Right cardiac atrium (tissue), 5 donors: ENCODE measurements at regions not wholly inside any gene's neighbourhood (a gene's known extent, or its start where the extent isn't known, plus 50 kb on each side); places are given as distances from the start of the nearest gene placed in this dataset.

ENCODE experiments used
- ATAC-seq, 2 donors: fragments of 200-7000 bp; cut with Tn5 transposase; one replicate each; pipeline versions ENCODE4 v1.8.0 to v1.9.1; 2020; ENCODE audit warnings: moderate library complexity in 2 of 2, mild to moderate bottlenecking in 1 of 2
- DNase-seq, 3 donors: peaks; one replicate each; pipeline ENCODE4 v3.0.0-alpha.2; 2020
- H3K27ac ChIP-seq: one replicate; pipeline ENCODE4 v1.5.1; 2013; ENCODE audit warnings: mild to moderate bottlenecking, low read length, control low read depth, moderate library complexity
- H3K27me3 ChIP-seq: one replicate; pipeline ENCODE4 v1.6.1; 2013; ENCODE audit not compliant: control insufficient read depth, insufficient read depth
- H3K4me1 ChIP-seq: one replicate; pipeline ENCODE4 v1.6.1; 2013; ENCODE audit warnings: low read length; ENCODE audit not compliant: control insufficient read depth, insufficient read depth
- H3K4me3 ChIP-seq: one replicate; pipeline ENCODE4 v1.5.1; 2013; ENCODE audit warnings: low read length, control low read depth
- H3K9me3 ChIP-seq: one replicate; pipeline ENCODE4 v1.6.1; 2013; ENCODE audit warnings: low read length; ENCODE audit not compliant: control insufficient read depth
- WGBS: extraction: QIAGEN DNeasy Blood & Tissue Kit; methylation state at CpG from one replicate; pipeline ENCODE4 v1.1.7; 2013; 5-methylcytosine and 5-hydroxymethylcytosine counted together
- intact Hi-C, 4 donors: fragments of 100-400 bp; cut with DNase I; formaldehyde crosslinking; loops; one replicate each; pipeline versions ENCODE4 v1.11.0 to v1.14.0; 2022 to 2023
- donor health status: healthy with polysubstance abuse.
- donor health status: DM: no; HTN: yes; CAD: no.
- donor health status: DM: no; HTN: no; CAD: no.
- donor health status: DM: no; HTN: yes; CAD: no; lungs with severe emphysema.
- donor health status: DM: yes; HTN: yes; CAD: no.

DNA sequence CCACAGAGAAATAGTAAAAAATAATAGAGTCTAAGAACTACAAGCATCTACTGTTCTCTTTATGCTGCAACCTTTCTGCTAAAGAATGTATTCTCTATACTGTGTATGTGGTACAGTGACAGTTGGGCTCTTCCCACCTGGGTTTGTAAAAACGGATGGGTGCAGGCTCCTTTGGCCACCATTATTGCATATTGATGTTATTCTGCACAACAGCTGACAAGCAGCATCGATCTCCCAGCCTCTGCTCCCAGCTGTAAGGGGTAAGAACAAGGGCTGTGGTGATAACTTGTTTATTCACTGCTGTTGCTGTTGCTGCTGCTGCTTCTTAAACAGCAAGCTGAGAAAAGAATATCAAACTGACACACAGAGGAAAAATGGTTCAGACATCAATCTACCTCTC is 56.1 kb downstream of the KCNRG start:
- no peak for ATAC-seq
- Histone ChIP-seq H3K27ac (no peak overlapping the region), H3K4me1 (no peaks in the 10 kb centered on the region), H3K9me3 (no peaks in the 10 kb centered on the region), H3K27me3 (no peaks in the 10 kb centered on the region), H3K4me3 (no peak overlapping the region)
- no peak for DNase-seq
- intact Hi-C loops = no loop called here
- WGBS = 37% methylated on average over 2 of the region's 2 CpGs

DNA sequence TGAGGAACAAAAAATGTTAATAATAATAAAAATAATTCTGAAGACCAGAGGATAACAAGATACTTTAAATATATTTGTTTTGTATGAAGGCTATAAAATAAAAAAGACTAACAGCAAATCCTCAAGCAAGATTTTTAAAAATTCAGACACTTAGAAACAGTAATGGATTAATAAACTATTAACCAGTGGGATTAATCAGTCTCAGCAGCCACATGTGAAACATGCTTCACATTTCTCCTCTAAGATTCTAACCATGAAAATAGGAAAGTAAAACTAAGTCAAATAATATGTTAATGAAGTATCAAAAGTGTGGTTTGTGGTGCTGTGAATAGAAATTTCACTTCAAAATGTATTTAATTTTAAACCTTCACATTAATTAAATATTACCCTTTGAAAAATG is 57.4 kb downstream of the KCNRG start:
- Histone ChIP-seq H3K27me3 (no peaks in the 10 kb centered on the region), H3K27ac (no peak overlapping the region), H3K9me3 (no peaks in the 10 kb centered on the region), H3K4me3 (no peak overlapping the region), H3K4me1 (no peaks in the 10 kb centered on the region)
- intact Hi-C loops = no loop called here
- no peak for ATAC-seq
- no peak for DNase-seq

DNA sequence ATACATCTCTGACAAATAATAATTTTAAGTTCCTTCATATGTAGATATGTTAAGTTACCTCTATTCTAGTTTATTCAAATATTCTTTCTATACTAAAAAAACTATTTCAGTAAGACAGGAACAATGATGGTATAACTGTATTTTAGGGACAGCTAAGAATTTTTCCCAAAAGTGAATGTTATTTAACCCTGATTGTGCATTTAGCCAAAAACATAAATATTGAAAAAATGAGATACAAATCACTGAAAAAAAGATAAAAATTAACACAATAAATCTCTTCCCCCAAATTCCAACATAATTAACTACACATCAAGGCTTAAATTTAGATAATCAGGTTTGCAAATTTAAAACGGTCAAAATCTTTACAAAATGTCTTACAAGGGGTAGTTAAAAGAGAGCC is 58.1 kb downstream of the KCNRG start:
- no peak for DNase-seq
- intact Hi-C loops = no loop called here
- no peak for ATAC-seq
- 74% methylated on average over 1 of the region's 1 CpG for WGBS
- Histone ChIP-seq H3K4me3 (no peak overlapping the region), H3K9me3 (no peaks in the 10 kb centered on the region), H3K4me1 (no peaks in the 10 kb centered on the region), H3K27ac (no peak overlapping the region), H3K27me3 (no peaks in the 10 kb centered on the region)

DNA sequence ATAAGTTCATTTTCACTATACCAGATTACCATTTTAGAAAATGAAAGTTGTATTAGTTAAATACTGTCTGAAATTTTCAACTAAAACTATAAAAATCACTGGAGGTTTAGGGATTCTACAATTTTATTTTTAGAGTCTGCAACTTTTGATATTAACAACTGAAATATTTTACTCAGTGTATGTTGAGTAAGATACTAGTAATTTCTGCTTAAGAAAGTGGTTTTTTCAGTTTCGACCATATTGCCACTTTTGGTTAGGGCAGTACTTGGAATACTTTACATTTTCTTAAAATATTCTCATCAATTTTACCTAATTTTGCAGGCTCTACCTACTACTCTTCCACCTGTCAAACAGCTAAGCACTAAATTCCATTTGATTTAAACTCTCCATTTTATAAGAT is 59.6 kb downstream of the KCNRG start:
- intact Hi-C loops = no loop called here
- WGBS = 86% methylated on average over 1 of the region's 1 CpG
- no peaks in the 10 kb centered on the region for H3K27me3 ChIP-seq
- H3K9me3 ChIP-seq = no peaks in the 10 kb centered on the region
- H3K27ac ChIP-seq = no peak overlapping the region
- no peaks in the 10 kb centered on the region for H3K4me1 ChIP-seq
- no peak overlapping the region for H3K4me3 ChIP-seq
- no peak for DNase-seq
- ATAC-seq = no peak

DNA sequence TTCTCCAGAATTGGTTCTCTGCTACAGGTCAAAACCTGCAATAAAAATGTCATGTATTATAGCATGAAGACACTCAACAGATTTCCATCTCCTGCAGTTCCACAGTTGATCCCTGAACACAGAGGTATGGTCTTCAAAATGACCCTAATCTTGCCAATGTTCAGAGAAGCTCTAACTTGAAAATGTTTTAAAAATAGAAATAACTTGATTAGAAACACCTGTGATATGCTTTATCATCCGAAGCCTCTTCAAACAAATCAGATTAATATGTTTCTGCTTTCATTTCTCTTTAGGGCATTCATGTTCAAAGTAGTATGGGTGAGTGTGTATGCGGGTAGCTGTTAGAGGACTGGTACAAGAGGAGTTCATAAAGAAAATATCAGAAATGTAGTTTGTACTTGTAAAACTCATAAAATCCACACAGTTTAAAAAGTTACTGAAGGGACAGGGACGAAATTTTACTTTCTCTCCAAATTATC is 60.4 kb downstream of the KCNRG start:
- H3K9me3 ChIP-seq = no peaks in the 10 kb centered on the region
- WGBS = 78% methylated on average over 3 of the region's 3 CpGs
- ATAC-seq (no peak), DNase-seq (no peak)
- no peaks in the 10 kb centered on the region for H3K27me3 ChIP-seq
- no peak overlapping the region for H3K4me3 ChIP-seq
- H3K4me1 ChIP-seq = no peaks in the 10 kb centered on the region
- no peak overlapping the region for H3K27ac ChIP-seq
- intact Hi-C loops = no loop called here

DNA sequence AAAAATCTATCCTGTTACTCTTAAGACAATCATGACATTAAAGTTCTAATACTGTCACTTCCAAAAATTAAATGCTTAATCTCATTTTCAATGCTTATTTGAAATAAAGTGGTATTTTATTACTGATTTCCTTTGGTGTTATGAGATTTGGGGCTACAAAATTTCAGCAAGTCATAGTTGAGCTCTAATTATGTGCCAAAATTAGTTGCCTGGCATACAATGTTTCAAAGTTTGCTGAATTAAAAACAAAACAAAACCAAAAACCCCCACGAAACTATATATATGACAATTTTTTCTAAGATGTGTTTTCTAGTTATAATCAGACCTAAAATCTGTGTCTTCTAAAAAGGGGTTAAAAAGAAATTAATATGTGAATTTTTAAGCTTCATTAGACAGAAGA is 62.2 kb downstream of the KCNRG start:
- Histone ChIP-seq H3K27me3 (no peaks in the 10 kb centered on the region), H3K9me3 (no peaks in the 10 kb centered on the region), H3K4me3 (no peak overlapping the region), H3K27ac (no peak overlapping the region), H3K4me1 (no peaks in the 10 kb centered on the region)
- 78% methylated on average over 1 of the region's 1 CpG for WGBS
- DNase-seq (no peak), ATAC-seq (no peak)
- intact Hi-C loops = no loop called here

DNA sequence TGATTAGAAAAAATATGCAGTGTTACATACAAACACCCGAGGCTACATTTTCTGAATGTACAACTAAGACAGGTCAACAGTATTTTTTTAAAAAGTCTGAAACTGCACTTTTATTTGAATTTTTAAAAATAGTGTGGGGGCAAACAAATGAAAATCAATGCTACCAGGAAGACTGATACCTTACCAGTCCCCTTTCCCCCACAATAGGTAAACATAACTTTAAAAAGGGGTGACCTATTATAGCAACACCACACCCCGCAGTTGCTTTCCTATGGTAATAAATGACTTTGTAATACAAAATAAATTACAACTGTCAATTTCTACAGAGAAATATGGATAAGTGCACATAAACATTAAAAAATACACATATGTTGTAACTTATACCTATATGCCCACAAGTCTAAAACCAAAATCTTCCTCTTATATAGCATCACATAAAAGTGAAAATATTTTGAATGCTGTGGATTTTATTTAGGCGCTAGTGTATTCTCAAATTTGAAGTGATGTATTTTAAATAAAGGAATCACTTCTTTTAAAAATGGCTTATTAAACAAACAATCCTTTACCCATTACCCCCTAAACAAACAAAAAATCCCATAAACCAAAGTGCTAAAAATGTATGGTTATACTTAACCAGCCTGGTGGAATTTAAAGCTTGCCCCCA is 63.1 kb downstream of the KCNRG start:
- ATAC-seq (no peak), DNase-seq (no peak)
- no peaks in the 10 kb centered on the region for H3K9me3 ChIP-seq
- no peak overlapping the region for H3K4me3 ChIP-seq
- WGBS = 85% methylated on average over 3 of the region's 3 CpGs
- H3K27ac ChIP-seq = no peak overlapping the region
- H3K27me3 ChIP-seq = no peaks in the 10 kb centered on the region
- H3K4me1 ChIP-seq = no peaks in the 10 kb centered on the region
- intact Hi-C loops = no loop called here

DNA sequence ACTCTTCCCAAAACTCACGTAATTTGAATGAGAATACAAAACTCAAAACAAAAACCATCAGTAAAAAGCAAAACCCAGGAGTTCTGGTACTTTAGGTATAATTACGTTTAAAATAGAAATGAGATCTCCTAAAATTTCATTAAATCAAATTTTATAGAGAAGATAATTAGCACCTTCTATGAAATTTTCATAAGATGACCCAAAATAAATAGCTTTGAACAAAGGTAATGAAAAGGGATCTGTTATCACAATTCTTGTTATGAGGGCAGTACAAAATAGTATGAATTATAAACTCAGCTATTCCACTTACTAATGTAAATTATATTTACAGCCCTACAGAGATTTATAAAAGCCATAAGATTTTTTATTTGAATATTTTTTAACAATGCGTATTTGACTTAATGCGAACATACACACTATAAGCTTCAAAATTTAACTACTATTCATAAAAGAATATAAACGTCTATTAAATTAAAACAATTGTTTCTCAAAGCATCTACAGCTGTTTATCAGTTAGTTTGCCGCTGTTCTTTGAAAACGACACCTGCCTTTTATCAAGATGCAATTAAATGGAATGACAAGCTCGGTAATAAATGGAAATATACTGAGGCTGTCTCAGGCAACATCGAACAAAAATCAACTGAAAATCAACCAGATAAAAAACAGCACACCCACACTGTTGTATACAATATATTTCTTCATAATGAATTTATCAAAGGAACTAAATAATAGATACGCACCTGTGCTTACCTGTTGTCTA is 63.8 kb downstream of the KCNRG start:
- H3K4me3 ChIP-seq = peak overlapping the region; percentile 23
- DNase-seq (no peak), ATAC-seq (no peak)
- intact Hi-C loops = no loop called here
- 58% methylated on average over 10 of the region's 10 CpGs for WGBS
- H3K9me3 ChIP-seq = no peaks in the 10 kb centered on the region
- no peaks in the 10 kb centered on the region for H3K4me1 ChIP-seq
- H3K27me3 ChIP-seq = no peaks in the 10 kb centered on the region
- H3K27ac ChIP-seq = no peak overlapping the region

DNA sequence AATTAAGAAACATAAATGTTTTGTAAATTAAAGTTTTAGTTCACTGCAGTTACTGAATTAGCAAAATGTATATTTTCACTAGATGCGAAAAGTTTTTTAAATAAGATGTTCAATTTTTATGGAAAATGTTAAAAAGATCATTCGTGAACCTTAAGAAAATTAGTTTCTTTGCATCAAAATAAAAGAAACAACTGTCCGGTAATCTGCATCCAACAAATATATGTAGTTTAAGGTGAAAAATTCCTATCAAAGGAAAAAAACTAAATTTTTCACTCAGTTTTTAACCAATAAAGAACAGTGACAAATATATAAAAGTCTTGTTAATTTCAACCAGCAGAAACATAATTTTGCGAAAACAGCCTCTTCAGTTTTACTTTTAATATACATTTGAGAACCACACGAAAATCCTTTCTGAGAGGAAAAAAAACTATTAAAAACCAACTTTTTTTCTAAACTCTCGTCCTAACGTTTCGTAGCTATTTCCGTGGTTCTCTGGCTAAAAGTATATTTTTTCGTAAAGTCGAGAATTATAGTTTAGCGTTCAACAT is 64.5 kb downstream of the KCNRG start:
- H3K27me3 ChIP-seq = no peaks in the 10 kb centered on the region
- DNase-seq = no peak
- H3K4me3 ChIP-seq = peak overlapping the region; percentile 89
- WGBS = 23% methylated on average over 12 of the region's 12 CpGs
- no peaks in the 10 kb centered on the region for H3K9me3 ChIP-seq
- H3K27ac ChIP-seq = no peak overlapping the region
- intact Hi-C loops = loop anchor here in 2 of 4 donors (5.0 to 10.0 kb wide), 3 partner anchors 82 to 723 kb away; partner anchors contain the start of gene TRIM13 (in 2 of the 2)
- no peak for ATAC-seq
- H3K4me1 ChIP-seq = no peaks in the 10 kb centered on the region

DNA sequence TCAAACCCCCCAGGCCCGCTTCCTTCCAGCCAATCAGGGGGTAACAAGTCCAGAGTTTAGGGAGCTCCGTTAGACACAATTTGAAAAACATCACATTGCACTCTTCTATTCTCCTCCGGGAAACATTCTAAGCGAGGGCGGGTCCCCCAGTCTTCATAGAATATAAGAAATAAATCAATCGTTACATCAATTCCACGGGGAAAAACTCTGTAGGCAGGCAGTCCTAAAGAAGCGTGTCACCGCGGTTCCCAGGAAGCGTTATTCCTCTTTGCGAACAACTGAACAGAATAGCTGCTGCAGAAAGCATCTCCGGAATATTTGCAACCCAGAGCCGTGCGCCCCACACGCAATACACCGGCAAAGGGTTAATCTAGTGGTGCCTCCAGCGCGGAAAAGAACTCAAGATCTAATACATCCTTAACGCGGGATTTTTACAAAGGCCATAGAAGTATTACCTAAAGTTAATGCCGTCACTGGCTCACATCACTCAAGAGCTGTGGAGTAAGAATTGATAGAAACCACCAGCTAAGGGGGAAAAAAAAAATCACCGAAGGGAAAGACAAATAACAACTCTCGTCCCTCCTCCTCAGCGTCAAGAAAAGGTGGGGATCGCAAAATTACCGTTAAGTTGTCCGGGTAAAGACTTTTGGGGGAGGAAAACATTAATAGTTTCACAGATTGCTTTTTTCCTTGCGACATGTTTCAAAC is 65.1 kb downstream of the KCNRG start:
- no peaks in the 10 kb centered on the region for H3K9me3 ChIP-seq
- H3K27ac ChIP-seq = peak overlapping the region; percentile 54
- H3K4me3 ChIP-seq = peak overlapping the region; percentile 89
- no peak for ATAC-seq
- no peaks in the 10 kb centered on the region for H3K27me3 ChIP-seq
- DNase-seq = peak in 1 of 3 donors; percentile 37
- intact Hi-C loops = loop anchor here in 2 of 4 donors (5.0 to 10.0 kb wide), 3 partner anchors 83 to 722 kb away; partner anchors contain the start of gene TRIM13 (in 2 of the 2)
- WGBS = 2% methylated on average over 29 of the region's 29 CpGs
- no peaks in the 10 kb centered on the region for H3K4me1 ChIP-seq
